Stimulated activated CD8-positive, alpha-beta memory T cell treated with anti-CD3 and anti-CD28 coated beads, Interleukin-4, amount 100 ng/mL, for 48 hours (primary cell): ENCODE measurements at regions not wholly inside any gene's neighbourhood (a gene's known extent, or its start where the extent isn't known, plus 50 kb on each side); places are given as distances from the start of the nearest gene placed in this dataset.
"Not testable (repeated sequence)": the region's sequence is repeated elsewhere in the genome, so short reads cannot be mapped to it uniquely, and the experiment has no call there.

ENCODE experiments used
- DNase-seq: peaks from one replicate; pipeline ENCODE4 v3.0.0-alpha.2; 2020

DNA sequence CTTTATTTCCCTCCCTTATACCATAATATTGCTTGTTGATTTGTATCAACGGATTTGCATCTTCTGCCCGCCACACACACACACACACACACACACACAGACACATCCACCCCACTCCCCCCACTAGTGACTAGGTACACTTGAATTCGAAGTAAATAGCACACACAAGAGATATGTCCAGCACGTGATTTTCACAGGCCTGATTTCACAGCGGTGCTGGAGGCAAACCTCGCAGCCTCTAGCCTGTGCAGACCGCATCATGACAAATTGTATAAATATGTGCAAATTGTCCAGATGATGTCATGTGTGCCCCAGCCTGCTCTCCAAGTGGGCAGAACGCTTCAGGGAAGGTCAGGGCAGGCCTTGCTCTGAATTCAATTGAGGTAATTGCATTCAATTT, 153.8 kb upstream of the TPTE start:
- not testable (repeated sequence) for DNase-seq

DNA sequence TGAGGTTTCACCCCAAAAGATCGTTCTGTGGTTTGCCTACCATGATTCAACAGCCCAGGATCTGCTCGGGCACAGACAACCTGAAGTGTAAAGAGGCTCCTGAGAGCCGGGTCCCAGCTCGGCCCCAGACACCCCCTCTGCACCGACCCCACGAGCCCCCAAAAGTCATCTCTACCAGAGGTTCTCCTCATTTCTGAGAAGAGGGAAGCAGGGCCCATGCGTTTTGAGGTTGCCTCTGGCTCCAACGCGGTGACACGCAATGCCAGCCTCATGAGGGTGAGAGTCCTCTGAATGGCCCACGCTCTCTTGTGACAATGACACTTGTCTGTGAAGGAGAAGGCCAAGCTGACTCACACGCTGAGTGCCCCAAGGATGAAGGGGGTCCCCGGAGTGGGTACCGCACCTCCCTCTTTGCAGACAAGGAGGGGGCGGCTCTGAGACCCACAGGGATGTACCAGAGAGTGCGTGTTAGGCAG, 153.0 kb upstream of the TPTE start:
- DNase-seq, result not testable (repeated sequence)

DNA sequence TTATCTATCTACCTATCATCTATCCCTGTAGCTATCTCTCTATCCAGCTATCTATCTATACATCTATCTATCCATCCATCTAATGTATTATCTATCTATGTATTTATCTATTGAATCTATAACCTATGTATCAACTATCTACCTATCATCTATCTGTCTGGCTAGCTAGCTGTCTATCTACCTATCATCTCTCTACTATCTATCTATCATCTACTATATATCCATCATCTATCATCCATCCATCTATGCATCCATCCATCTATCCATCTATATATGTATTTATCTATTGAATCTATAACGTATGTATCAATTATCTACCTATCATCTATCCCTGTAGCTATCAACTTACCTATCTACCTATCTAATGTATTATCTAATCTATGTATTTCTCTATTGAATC, 152.1 kb upstream of the TPTE start:
- not testable (repeated sequence) for DNase-seq

GRCh38 chr21:10377758-10378157, 143.6 kb upstream of the TPTE start:
- not testable (repeated sequence) for DNase-seq

DNA sequence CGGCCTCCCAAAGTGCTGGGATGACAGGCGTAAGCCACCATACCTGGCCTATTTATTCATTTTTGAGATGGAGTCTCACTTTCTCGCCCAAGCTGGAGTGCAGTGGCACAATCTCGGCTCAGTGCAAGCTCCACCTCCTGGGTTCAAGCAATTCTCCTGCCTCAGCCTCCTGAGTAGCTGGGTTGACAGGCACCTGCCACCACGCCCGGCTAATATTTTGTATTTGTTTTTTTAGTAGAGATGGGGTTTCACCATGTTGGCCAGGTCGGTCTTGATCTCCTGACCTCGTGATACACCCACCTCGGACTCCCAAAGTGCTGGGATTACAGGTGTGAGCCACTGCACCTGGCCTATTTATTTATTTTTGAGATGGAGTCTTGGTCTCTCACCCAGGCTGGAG, 141.6 kb upstream of the TPTE start:
- DNase-seq, result not testable (repeated sequence)

DNA sequence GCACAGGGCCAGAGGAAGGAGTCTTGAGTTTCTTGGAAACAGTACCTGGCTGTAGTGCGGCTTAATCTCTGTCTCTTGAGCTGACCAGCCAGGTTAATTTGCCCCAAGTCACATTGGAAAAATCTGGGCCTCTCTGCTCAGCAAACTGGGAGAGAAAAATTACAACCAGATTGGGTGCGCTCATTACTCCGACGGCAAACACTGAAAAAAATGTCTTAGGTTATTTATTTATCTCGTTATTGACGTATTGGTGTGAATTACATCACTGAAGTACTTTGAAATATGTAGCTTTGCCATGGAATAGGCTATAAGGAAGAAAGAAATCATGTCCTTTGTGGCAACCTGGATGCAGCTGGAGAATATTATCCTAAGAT, 139.7 kb upstream of the TPTE start:
- not testable (repeated sequence) for DNase-seq

- not testable (repeated sequence) for DNase-seq
These were observed 139.2 kb upstream of the TPTE start for GRCh38 chr21:10382135-10382534.

GRCh38 chr21:10382580-10382979, 138.8 kb upstream of the TPTE start:
- not testable (repeated sequence) for DNase-seq

DNA sequence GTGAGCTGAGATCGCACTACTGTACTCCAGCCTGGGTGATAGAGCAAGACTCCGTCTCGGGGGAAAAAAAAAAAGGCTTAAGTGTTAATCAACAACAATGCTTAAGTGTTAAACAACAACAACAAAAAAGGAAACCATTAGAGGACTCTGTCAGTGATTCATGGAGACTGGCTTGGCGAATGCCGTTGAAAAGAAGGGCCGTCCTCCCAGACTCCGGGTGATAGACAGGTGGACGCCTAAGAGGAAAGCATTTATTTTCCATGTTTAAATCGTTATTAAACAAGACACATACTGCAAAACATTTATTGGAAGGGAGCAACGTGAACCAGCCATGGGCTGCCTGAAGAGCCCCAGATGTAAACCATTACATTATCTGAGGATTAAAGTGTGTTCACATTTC, 137.8 kb upstream of the TPTE start:
- not testable (repeated sequence) for DNase-seq

DNA sequence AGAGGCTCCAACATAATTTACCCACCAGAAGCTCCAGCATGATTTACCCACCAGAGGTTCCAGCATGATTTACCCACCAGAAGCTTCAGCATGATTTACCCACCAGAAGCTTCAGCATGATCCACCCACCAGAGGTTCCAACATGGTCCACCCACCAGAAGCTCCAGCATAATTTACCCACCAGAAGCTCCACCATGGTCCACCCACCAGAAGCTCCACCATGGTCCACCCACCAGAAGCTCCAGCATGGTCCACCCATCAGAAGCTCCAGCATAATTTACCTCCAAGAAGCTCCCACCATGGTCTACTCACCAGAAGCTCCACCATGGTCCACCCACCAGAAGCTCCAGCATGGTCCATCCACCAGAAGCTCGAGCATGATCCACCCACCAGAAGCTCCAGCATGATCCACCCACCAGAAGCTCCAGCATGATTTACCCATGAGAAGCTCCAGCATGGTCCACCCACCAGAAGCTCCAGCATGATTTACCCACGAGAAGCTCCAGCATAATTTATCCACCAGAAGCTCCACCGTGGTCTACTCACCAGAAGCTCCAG, 137.0 kb upstream of the TPTE start:
- DNase-seq, result not testable (repeated sequence)

- not testable (repeated sequence) for DNase-seq
These were observed 136.2 kb upstream of the TPTE start for GRCh38 chr21:10385202-10385601.

DNA sequence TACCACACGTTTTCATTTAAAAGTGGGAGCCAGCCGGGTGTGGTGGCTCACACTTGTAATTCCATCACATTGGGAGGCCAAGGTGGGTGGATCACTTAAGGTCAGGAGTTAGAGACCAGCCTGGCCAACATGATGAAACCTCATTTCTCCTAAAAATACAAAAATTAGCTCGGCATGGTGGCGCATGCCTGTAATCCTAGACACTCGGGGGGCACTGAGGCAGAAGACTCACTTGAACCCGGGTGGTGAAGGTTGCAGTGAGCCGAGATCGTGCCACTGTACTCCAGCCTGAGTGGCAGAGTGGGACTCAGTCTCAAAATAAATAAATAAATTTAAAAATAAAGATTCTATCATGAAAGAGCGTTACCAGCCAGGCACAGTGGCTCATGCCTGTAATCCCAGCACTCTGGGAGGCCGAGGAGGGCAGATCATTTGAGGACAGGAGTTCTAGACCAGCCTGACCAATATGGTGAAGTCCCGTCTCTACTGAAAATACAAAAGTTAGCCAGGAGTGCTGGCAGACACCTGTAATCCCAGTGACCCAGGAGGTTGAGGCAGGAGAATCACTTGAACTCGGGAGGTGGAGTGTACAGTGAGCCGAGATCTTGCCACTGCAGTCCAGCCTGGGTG, 135.4 kb upstream of the TPTE start:
- not testable (repeated sequence) for DNase-seq

DNA sequence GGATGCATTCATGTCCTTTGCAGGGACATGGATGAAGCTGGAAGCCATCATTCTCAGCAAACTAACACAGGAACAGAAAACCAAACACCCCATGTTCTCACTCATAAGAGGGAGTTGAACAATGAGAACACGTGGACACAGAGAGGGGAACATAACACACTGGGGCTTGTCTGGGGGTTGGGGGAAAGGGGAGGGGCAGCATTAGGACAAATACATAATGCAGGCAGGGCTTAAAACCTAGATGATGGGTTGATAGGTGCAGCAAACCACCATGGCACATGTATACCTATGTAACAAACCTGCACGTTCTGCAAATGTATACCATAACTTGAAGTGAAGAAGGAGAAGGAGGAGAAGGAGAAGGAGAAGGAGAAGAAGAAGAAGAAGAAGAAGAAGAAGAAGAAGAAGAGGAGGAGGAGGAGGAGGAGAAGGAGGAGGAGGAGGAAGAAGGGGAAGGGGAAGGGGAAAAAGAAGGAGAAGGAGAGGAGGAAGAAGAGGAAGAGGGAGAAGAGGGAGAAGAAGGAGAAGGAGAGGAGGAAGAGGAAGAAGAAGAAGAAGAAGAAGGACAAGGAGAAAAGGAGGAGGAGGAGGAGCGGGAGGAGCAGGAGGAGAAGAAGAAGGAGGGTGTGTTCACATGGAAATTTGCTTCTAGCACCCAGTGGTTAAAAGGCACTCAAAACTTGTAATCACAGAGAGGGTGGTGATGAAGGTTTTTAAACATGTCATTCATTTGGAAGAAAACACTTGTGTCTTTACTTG, 133.5 kb upstream of the TPTE start:
- not testable (repeated sequence) for DNase-seq

- not testable (repeated sequence) for DNase-seq
These were observed 132.8 kb upstream of the TPTE start for GRCh38 chr21:10388625-10389024.

DNA sequence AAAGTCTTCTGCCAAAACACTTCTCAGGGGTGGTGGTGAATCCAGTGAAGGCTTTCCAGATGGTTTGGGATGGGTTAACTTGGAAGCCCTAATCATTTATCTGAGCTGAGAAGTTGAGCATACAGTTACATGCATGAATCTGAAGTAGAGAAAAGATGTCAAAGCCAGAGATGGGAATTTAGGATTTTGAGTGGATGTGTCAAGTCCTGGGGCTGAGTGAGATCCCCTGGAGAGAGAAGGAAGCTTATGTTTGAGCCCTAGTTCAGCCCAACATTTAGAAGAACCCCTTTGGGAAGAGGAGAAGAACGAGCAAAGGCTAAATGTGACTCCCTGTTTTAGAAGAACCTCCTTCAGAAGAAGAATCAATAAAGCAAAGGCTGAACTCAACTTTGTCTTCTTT, 129.1 kb upstream of the TPTE start:
- DNase-seq, result not testable (repeated sequence)

DNA sequence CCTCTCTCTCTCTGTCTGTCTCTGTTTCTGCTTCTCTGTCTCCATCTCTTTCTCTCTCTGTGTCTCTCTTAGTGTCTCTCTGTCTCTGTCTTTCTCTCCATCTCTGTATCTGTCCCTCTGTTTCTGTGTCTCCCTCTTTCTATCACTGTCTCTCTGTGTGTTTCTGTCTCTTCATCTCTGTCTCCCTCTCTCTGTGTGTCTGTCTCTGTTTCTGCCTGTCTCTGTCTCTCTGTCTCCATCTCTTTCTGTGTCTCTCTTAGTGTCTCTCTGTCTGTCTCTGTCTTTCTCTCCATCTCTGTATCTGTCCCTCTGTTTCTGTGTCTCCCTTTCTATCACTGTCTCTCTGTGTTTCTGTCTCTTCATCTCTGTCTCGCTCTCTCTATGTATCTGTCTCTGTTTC, 125.4 kb upstream of the TPTE start:
- not testable (repeated sequence) for DNase-seq

- not testable (repeated sequence) for DNase-seq
These were observed 123.9 kb upstream of the TPTE start for GRCh38 chr21:10397495-10397915.

- DNase-seq, result not testable (repeated sequence)
These were observed 122.5 kb upstream of the TPTE start for GRCh38 chr21:10398692-10399489.

- DNase-seq, result not testable (repeated sequence)
These were observed 120.6 kb upstream of the TPTE start for GRCh38 chr21:10400622-10401361.

GRCh38 chr21:10402461-10402860, 118.9 kb upstream of the TPTE start:
- DNase-seq, result not testable (repeated sequence)

GRCh38 chr21:10405331-10405730, 116.1 kb upstream of the TPTE start:
- not testable (repeated sequence) for DNase-seq

- DNase-seq, result not testable (repeated sequence)
These were observed 111.6 kb upstream of the TPTE start for GRCh38 chr21:10409786-10410185.
